ENCODE measurements at regions not wholly inside any gene's neighbourhood (a gene's known extent, or its start where the extent isn't known, plus 50 kb on each side); places are given as distances from the start of the nearest gene placed in this dataset.
"Not testable (repeated sequence)": the region's sequence is repeated elsewhere in the genome, so short reads cannot be mapped to it uniquely, and the experiment has no call there.

- Histone ChIP-seq H3K4me2 (peak overlapping the region; percentile 54), H3K27me3 (ENCODE audit: insufficient read depth, low read depth) (no peaks in the 10 kb centered on the region), H3K4me1 (replicated peaks; ENCODE audit: insufficient read depth) (peaks cover 46% of the 10 kb centered on the region), H3K4me3 (no peak overlapping the region), H3K9me3 (ENCODE audit: insufficient read depth, low read depth) (no peaks in the 10 kb centered on the region), H3F3A (ENCODE audit: insufficient read depth, low read depth) (peaks cover 39% of the 10 kb centered on the region), H4K20me1 (ENCODE audit: insufficient read depth) (no peaks in the 10 kb centered on the region), H3K27ac (peak overlapping the region; percentile 76), H3K79me2 (ENCODE audit: low read depth) (no peaks in the 10 kb centered on the region), H3K9me2 (ENCODE audit: insufficient read depth) (no peaks in the 10 kb centered on the region), H2AFZ (no peak overlapping the region), H3K36me3 (ENCODE audit: low read depth) (no peaks in the 10 kb centered on the region)
- DNase-seq, result no peak
- no TSS peak for BruUV-seq (replicated peaks)
- intact Hi-C loops (cut with micrococcal nuclease; ENCODE audit: unreplicated experiment), result loop anchor here (5.0 kb wide), 2 partner anchors 47 to 68 kb away; partner anchors contain the start of gene ATP2B4
- ChIA-PET POLR2A (ENCODE audit: unreplicated experiment) (no interaction called here), CTCF (no interaction called here)
- no peak for TF ChIP-seq EZH2 (IDR thresholded peaks at IDR 0.05; ENCODE audit: low read depth)
- TF ChIP-seq, protein P1, sequence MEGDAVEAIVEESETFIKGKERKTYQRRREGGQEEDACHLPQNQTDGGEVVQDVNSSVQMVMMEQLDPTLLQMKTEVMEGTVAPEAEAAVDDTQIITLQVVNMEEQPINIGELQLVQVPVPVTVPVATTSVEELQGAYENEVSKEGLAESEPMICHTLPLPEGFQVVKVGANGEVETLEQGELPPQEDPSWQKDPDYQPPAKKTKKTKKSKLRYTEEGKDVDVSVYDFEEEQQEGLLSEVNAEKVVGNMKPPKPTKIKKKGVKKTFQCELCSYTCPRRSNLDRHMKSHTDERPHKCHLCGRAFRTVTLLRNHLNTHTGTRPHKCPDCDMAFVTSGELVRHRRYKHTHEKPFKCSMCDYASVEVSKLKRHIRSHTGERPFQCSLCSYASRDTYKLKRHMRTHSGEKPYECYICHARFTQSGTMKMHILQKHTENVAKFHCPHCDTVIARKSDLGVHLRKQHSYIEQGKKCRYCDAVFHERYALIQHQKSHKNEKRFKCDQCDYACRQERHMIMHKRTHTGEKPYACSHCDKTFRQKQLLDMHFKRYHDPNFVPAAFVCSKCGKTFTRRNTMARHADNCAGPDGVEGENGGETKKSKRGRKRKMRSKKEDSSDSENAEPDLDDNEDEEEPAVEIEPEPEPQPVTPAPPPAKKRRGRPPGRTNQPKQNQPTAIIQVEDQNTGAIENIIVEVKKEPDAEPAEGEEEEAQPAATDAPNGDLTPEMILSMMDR (conservative IDR thresholded peaks at IDR 0.05), result no peak
Measured at GRCh38 chr1:203559523-203559922, 65.6 kb downstream of the OPTC start.

DNA sequence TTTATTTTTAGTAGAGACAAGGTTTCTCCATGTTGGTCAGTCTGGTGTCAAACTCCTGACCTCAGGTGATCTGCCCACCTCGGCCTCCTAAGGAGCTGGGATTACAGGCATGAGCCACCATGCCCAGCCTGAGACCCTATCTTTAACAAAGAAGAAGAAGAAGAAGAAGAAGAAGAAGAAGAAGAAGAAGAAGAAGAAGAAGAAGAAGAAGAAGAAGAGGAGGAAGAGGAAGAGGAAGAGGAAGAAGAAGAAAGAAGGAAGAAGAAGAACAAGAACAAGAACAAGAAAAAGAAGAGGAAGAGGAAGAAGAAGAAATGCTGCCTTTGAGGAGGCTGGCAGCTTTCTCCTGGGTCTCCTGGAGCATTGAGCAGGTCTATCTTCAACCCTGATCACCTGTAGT is 64.9 kb upstream of the ATP2B4 start:
- H3K9me2 ChIP-seq (ENCODE audit: insufficient read depth); H3K27me3 ChIP-seq (ENCODE audit: insufficient read depth, low read depth); H3K79me2 ChIP-seq (ENCODE audit: low read depth); POLR2A ChIA-PET (ENCODE audit: unreplicated experiment); CTCF ChIA-PET; H3K9me3 ChIP-seq (ENCODE audit: insufficient read depth, low read depth); intact Hi-C loops (cut with micrococcal nuclease; ENCODE audit: unreplicated experiment); H3K4me2 ChIP-seq; DNase-seq; H3K36me3 ChIP-seq (ENCODE audit: low read depth); H3K27ac ChIP-seq; H4K20me1 ChIP-seq (ENCODE audit: insufficient read depth); H3K4me3 ChIP-seq; H2AFZ ChIP-seq; BruUV-seq (replicated peaks): not testable (repeated sequence)
- H3F3A ChIP-seq (ENCODE audit: insufficient read depth, low read depth), result peaks cover 34% of the 10 kb centered on the region
- peaks cover 30% of the 10 kb centered on the region for H3K4me1 ChIP-seq (replicated peaks; ENCODE audit: insufficient read depth)

DNA sequence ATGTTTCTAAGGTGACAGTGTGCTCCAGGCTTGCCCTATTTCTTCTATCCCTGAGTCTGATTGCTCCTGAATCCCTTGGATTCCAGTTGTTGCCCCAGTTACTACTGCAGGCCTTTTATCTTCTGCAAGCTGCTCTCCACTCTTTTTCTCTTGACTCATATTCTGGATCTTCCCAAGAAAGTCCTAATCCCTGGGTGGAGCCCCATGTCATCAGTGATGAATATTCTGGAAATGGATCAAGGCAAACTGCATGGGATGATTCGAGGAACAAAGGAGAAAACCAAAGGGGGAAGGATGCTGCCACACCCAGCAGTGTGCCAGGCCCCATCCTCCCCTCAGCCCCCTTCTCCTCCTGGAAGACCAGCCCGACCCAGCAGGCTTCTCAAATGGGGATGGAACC is 63.3 kb upstream of the ATP2B4 start:
- Histone ChIP-seq H2AFZ (no peak overlapping the region), H3K9me3 (ENCODE audit: insufficient read depth, low read depth) (no peaks in the 10 kb centered on the region), H3K9me2 (ENCODE audit: insufficient read depth) (no peaks in the 10 kb centered on the region), H3K4me3 (no peak overlapping the region), H3K36me3 (ENCODE audit: low read depth) (no peaks in the 10 kb centered on the region), H3K27me3 (ENCODE audit: insufficient read depth, low read depth) (no peaks in the 10 kb centered on the region), H3K27ac (no peak overlapping the region), H3K4me2 (no peak overlapping the region), H3K79me2 (ENCODE audit: low read depth) (no peaks in the 10 kb centered on the region), H4K20me1 (ENCODE audit: insufficient read depth) (no peaks in the 10 kb centered on the region), H3F3A (ENCODE audit: insufficient read depth, low read depth) (peaks cover 20% of the 10 kb centered on the region), H3K4me1 (replicated peaks; ENCODE audit: insufficient read depth) (peaks cover 18% of the 10 kb centered on the region)
- BruUV-seq (replicated peaks), result no TSS peak
- CTCF ChIA-PET, result no interaction called here
- POLR2A ChIA-PET (ENCODE audit: unreplicated experiment), result no interaction called here
- no peak for DNase-seq
- no peak for TF ChIP-seq EZH2 (IDR thresholded peaks at IDR 0.05; ENCODE audit: low read depth)
- TF ChIP-seq, protein P1 (conservative IDR thresholded peaks at IDR 0.05), result no peak
- intact Hi-C loops (cut with micrococcal nuclease; ENCODE audit: unreplicated experiment), result no loop called here

DNA sequence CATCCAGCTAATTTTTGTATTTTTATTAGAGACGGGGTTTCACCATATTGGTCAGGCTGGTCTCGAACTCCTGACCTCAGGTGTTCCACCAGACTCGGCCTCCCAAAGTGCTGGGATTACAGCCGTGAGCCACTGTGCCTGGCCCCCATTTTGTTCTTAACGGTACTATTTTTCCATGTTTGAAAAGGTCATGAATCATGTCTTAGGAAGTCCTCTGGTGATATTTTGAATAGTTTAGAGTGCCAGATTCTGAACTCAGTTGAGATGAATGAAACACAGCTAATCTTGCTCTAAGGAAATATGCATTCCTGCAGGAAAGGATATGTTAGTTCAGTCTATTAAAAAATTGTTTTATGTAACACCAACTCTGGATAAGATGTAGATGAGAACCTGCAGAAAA is 62.6 kb upstream of the ATP2B4 start:
- no TSS peak for BruUV-seq (replicated peaks)
- no peaks in the 10 kb centered on the region for H3K9me2 ChIP-seq (ENCODE audit: insufficient read depth)
- no peak overlapping the region for H3K4me3 ChIP-seq
- H3K4me1 ChIP-seq (replicated peaks; ENCODE audit: insufficient read depth), result peaks cover 18% of the 10 kb centered on the region
- H3K4me2 ChIP-seq, result no peak overlapping the region
- intact Hi-C loops (cut with micrococcal nuclease; ENCODE audit: unreplicated experiment), result no loop called here
- no peak overlapping the region for H3K27ac ChIP-seq
- DNase-seq, result no peak
- ChIA-PET POLR2A (ENCODE audit: unreplicated experiment) (no interaction called here), CTCF (no interaction called here)
- TF ChIP-seq EZH2 (IDR thresholded peaks at IDR 0.05; ENCODE audit: low read depth), result no peak
- TF ChIP-seq, protein P1 (conservative IDR thresholded peaks at IDR 0.05), result no peak
- no peaks in the 10 kb centered on the region for H3K36me3 ChIP-seq (ENCODE audit: low read depth)
- no peaks in the 10 kb centered on the region for H3K9me3 ChIP-seq (ENCODE audit: insufficient read depth, low read depth)
- H3K27me3 ChIP-seq (ENCODE audit: insufficient read depth, low read depth), result no peaks in the 10 kb centered on the region
- H3K79me2 ChIP-seq (ENCODE audit: low read depth), result no peaks in the 10 kb centered on the region
- peaks cover 14% of the 10 kb centered on the region for H3F3A ChIP-seq (ENCODE audit: insufficient read depth, low read depth)
- no peak overlapping the region for H2AFZ ChIP-seq
- H4K20me1 ChIP-seq (ENCODE audit: insufficient read depth), result no peaks in the 10 kb centered on the region
